NCI-H2081 (cell line): ENCODE measurements at regions not wholly inside any gene's neighbourhood (a gene's known extent, or its start where the extent isn't known, plus 50 kb on each side); places are given as distances from the start of the nearest gene placed in this dataset.
A peak's percentile ranks its signal among the peaks of the same experiment; 100 is the strongest.

Experiments used
- DNase-seq, 2 experiments: peaks; one replicate each; lab custom pipeline; 2025; lab: John Stamatoyannopoulos, UW

GRCh38 chr14:85464135-85464895 lies 65.6 kb upstream of the FLRT2 start:
- no peak for DNase-seq

- no peak for DNase-seq
These were observed 63.3 kb upstream of the FLRT2 start for GRCh38 chr14:85466678-85467077.

- no peak for DNase-seq
These were observed 61.1 kb upstream of the FLRT2 start for GRCh38 chr14:85468816-85469215.

GRCh38 chr14:85471156-85471555 lies 58.8 kb upstream of the FLRT2 start:
- DNase-seq, result no peak

GRCh38 chr14:85471744-85472143 lies 58.2 kb upstream of the FLRT2 start:
- DNase-seq, result peak in 1 of 2 experiments; percentile 37

GRCh38 chr14:85474431-85474830 lies 55.5 kb upstream of the FLRT2 start:
- no peak for DNase-seq

GRCh38 chr14:85475113-85475512 lies 54.8 kb upstream of the FLRT2 start:
- DNase-seq, result no peak

GRCh38 chr14:85479306-85479705 lies 50.6 kb upstream of the FLRT2 start:
- DNase-seq, result no peak

- DNase-seq, result no peak
These were observed 50.2 kb upstream of the FLRT2 start for GRCh38 chr14:85479771-85480170.
